ENCODE measurements at regions not wholly inside any gene's neighbourhood (a gene's known extent, or its start where the extent isn't known, plus 50 kb on each side); places are given as distances from the start of the nearest gene placed in this dataset.

DNA sequence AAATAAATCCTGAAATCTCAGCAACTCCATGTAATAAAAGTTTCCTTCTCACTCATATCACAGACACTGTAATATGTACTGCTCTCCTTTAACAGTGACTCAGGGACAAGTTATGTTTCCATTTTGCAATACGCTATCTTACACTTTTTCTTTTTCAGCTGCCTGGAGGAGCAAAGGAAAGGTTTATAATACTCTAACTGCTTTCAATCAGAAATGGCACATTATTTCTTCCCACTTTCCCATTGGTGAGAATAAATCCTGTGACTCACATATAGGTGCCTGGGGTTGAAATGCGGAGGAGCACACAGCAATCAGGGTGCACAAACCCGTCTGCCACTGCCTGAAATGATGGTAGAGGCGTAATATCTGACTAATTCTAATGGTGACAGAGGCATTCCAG is 186.6 kb downstream of the HINT1 start (continued):
- no peak for TF ChIP-seq TAF1 (IDR thresholded peaks at IDR 0.05; ENCODE audit: low read depth, low read length)

DNA sequence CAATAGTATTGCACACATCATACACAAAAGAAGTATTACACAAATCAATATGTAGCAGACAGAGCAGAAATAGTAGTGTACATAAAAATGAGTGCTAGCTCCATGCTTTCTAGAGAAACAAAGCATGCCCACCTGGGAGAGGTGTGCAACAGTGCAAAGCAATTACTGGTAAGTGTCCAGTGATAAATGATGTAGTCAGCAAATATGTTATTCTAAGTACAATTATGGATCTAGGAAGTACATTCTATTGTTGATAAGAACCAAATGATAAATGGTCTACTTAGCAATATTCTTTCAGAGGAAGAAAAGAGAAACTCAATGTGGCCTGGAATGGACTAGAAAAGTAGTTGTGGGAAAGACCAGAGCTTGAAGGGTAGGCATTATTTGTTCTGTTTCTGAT is 188.6 kb downstream of the HINT1 start:
- no peak for TF ChIP-seq SIRT6 (IDR thresholded peaks at IDR 0.05; ENCODE audit: low read length)
- no peak for TF ChIP-seq NANOG (IDR thresholded peaks at IDR 0.05; ENCODE audit: insufficient read depth, low read depth, low read length, poor library complexity, severe bottlenecking)
- no peak for TF ChIP-seq TAF1 (IDR thresholded peaks at IDR 0.05; ENCODE audit: low read depth, low read length)
- Histone ChIP-seq H3K36me3 (ENCODE audit: control insufficient read depth in 2 of 4, insufficient read depth in 4 of 4, low read length in 3 of 4) (no peaks in the 10 kb centered on the region; a peak in 1 of 8 replicates), H2AFZ (ENCODE audit: low read length) (no peak overlapping the region), H4K8ac (ENCODE audit: extremely low read depth, insufficient read depth, low read length) (no peak overlapping the region), H2BK20ac (ENCODE audit: low read length) (no peak overlapping the region), H2BK5ac (ENCODE audit: low read depth, low read length) (no peak overlapping the region), H3K27me3 (replicated peaks in 1 of 4; ENCODE audit: control insufficient read depth in 3 of 4, extremely low read depth in 1 of 4, insufficient read depth in 3 of 4, low read length in 3 of 4) (no peaks in the 10 kb centered on the region), H3K4ac (replicated peaks; ENCODE audit: insufficient read length, low read depth, low read length) (no peak overlapping the region), H3K23me2 (ENCODE audit: low read depth, low read length) (no peaks in the 10 kb centered on the region), H3K18ac (ENCODE audit: extremely low read depth, low read length) (no peak overlapping the region), H3K9me3 (ENCODE audit: insufficient read depth in 2 of 2, low read depth in 1 of 2, low read length in 1 of 2) (no peaks in the 10 kb centered on the region), H4K20me1 (replicated peaks in 1 of 2; ENCODE audit: control insufficient read depth in 1 of 2, insufficient read depth in 2 of 2, low read length in 2 of 2) (no peaks in the 10 kb centered on the region), H4K91ac (replicated peaks; ENCODE audit: insufficient read length, low read length) (no peak overlapping the region), H3K4me2 (ENCODE audit: insufficient read depth in 1 of 2, low read depth in 2 of 2, low read length in 2 of 2) (no peak overlapping the region), H2BK12ac (ENCODE audit: low read depth, low read length) (no peak overlapping the region), H4K5ac (ENCODE audit: insufficient read length, low read depth, low read length) (no peak overlapping the region), H3K23ac (ENCODE audit: insufficient read length) (no peak overlapping the region), H2BK15ac (ENCODE audit: low read length) (no peak overlapping the region), H3K14ac (ENCODE audit: insufficient read length) (no peak overlapping the region), H3K56ac (replicated peaks; ENCODE audit: insufficient read length, low read depth, low read length) (no peak overlapping the region), H2AK5ac (ENCODE audit: low read depth, low read length) (no peak overlapping the region), H3K79me1 (ENCODE audit: low read depth, low read length) (no peaks in the 10 kb centered on the region), H3K27ac (ENCODE audit: low read depth, low read length) (no peak overlapping the region), H2BK120ac (replicated peaks; ENCODE audit: low read depth, low read length) (no peak overlapping the region), H3K9ac (replicated peaks in 1 of 4; ENCODE audit: extremely low read depth in 1 of 4, low read depth in 3 of 4, low read length in 3 of 4) (no peak overlapping the region), H3K4me1 (replicated peaks in 1 of 4; ENCODE audit: control insufficient read depth in 3 of 4, insufficient read depth in 4 of 4, low read length in 3 of 4) (peaks cover 0 to 2% (median 0%) of the 10 kb centered on the region in 4 experiments; a peak in 2 of 7 replicates), H3K79me2 (ENCODE audit: control insufficient read depth in 1 of 2, insufficient read depth in 2 of 2, low read length in 2 of 2) (no peaks in the 10 kb centered on the region), H3K4me3 (ENCODE audit: extremely low read depth in 1 of 4, insufficient read depth in 2 of 4, low read depth in 3 of 4, low read length in 4 of 4) (no peak overlapping the region)
- ChIA-PET CTCF (ENCODE audit: partially characterized antibody) (no interaction called here), POLR2A (ENCODE audit: partially characterized antibody) (no interaction called here)
- FAIRE-seq (no peak), DNase-seq (ENCODE audit: low read depth in 1 of 2, low spot score in 2 of 2) (no peak)

All from H1 (cell line).